ENCODE measurements at regions not wholly inside any gene's neighbourhood (a gene's known extent, or its start where the extent isn't known, plus 50 kb on each side); places are given as distances from the start of the nearest gene placed in this dataset.

GRCh38 chr19:28466107-28467045 lies 746.6 kb downstream of the UQCRFS1 start:
- no peak overlapping the region for H3K9ac ChIP-seq (ENCODE audit: low read length)
- H3K4me1 ChIP-seq (ENCODE audit: insufficient read depth, low read length) = no peaks in the 10 kb centered on the region
- H3K36me3 ChIP-seq (ENCODE audit: insufficient read depth, low read length) = no peaks in the 10 kb centered on the region
- no peak overlapping the region for H3K4me3 ChIP-seq (ENCODE audit: low read depth in 1 of 2, low read length in 2 of 2)
- peaks cover 0 to 4% of the 10 kb centered on the region in 2 donors for H3K27me3 ChIP-seq (ENCODE audit: control insufficient read depth in 1 of 2, insufficient read depth in 2 of 2, low read length in 2 of 2)
- H3K27ac ChIP-seq (ENCODE audit: low read depth, low read length) = no peak overlapping the region
- no peaks in the 10 kb centered on the region for H3K9me3 ChIP-seq (ENCODE audit: low read length)

- H3K9me3 ChIP-seq (ENCODE audit: low read length) = no peaks in the 10 kb centered on the region
- H3K9ac ChIP-seq (ENCODE audit: low read length) = no peak overlapping the region
- no peaks in the 10 kb centered on the region for H3K36me3 ChIP-seq (ENCODE audit: insufficient read depth, low read length)
- no peaks in the 10 kb centered on the region for H3K4me1 ChIP-seq (ENCODE audit: insufficient read depth, low read length)
- H3K4me3 ChIP-seq (ENCODE audit: low read depth in 1 of 2, low read length in 2 of 2) = no peak overlapping the region
- peaks cover 0 to 4% of the 10 kb centered on the region in 2 donors for H3K27me3 ChIP-seq (ENCODE audit: control insufficient read depth in 1 of 2, insufficient read depth in 2 of 2, low read length in 2 of 2)
- H3K27ac ChIP-seq (ENCODE audit: low read depth, low read length) = no peak overlapping the region
Observed at GRCh38 chr19:28465371-28466086, 747.4 kb downstream of the UQCRFS1 start.

GRCh38 chr19:28463493-28464053 lies 749.4 kb downstream of the UQCRFS1 start:
- no peak overlapping the region for H3K27ac ChIP-seq (ENCODE audit: low read depth, low read length)
- H3K4me1 ChIP-seq (ENCODE audit: insufficient read depth, low read length) = no peaks in the 10 kb centered on the region
- no peak overlapping the region for H3K9ac ChIP-seq (ENCODE audit: low read length)
- no peaks in the 10 kb centered on the region for H3K9me3 ChIP-seq (ENCODE audit: low read length)
- H3K36me3 ChIP-seq (ENCODE audit: insufficient read depth, low read length) = no peaks in the 10 kb centered on the region
- no peak overlapping the region for H3K4me3 ChIP-seq (ENCODE audit: low read depth in 1 of 2, low read length in 2 of 2)
- peaks cover 0 to 4% of the 10 kb centered on the region in 2 donors for H3K27me3 ChIP-seq (ENCODE audit: control insufficient read depth in 1 of 2, insufficient read depth in 2 of 2, low read length in 2 of 2)

GRCh38 chr19:28457620-28458019 lies 755.3 kb downstream of the UQCRFS1 start:
- no peaks in the 10 kb centered on the region for H3K9me3 ChIP-seq (ENCODE audit: low read length)
- no peaks in the 10 kb centered on the region for H3K27me3 ChIP-seq (ENCODE audit: control insufficient read depth in 1 of 2, insufficient read depth in 2 of 2, low read length in 2 of 2)
- H3K36me3 ChIP-seq (ENCODE audit: insufficient read depth, low read length) = no peaks in the 10 kb centered on the region
- H3K27ac ChIP-seq (ENCODE audit: low read depth, low read length) = no peak overlapping the region
- H3K9ac ChIP-seq (ENCODE audit: low read length) = no peak overlapping the region
- no peaks in the 10 kb centered on the region for H3K4me1 ChIP-seq (ENCODE audit: insufficient read depth, low read length)
- no peak overlapping the region for H3K4me3 ChIP-seq (ENCODE audit: low read depth in 1 of 2, low read length in 2 of 2)

GRCh38 chr19:28456708-28457320 lies 756.1 kb downstream of the UQCRFS1 start:
- H3K9me3 ChIP-seq (ENCODE audit: low read length) = no peaks in the 10 kb centered on the region
- no peaks in the 10 kb centered on the region for H3K4me1 ChIP-seq (ENCODE audit: insufficient read depth, low read length)
- no peak overlapping the region for H3K4me3 ChIP-seq (ENCODE audit: low read depth in 1 of 2, low read length in 2 of 2)

GRCh38 chr19:28456252-28456651 lies 756.7 kb downstream of the UQCRFS1 start:
- Histone ChIP-seq H3K4me3 (ENCODE audit: low read depth in 1 of 2, low read length in 2 of 2) (no peak overlapping the region), H3K36me3 (ENCODE audit: insufficient read depth, low read length) (no peaks in the 10 kb centered on the region), H3K27ac (ENCODE audit: low read depth, low read length) (no peak overlapping the region), H3K9me3 (ENCODE audit: low read length) (no peaks in the 10 kb centered on the region), H3K4me1 (ENCODE audit: insufficient read depth, low read length) (no peaks in the 10 kb centered on the region), H3K9ac (ENCODE audit: low read length) (no peak overlapping the region), H3K27me3 (ENCODE audit: control insufficient read depth in 1 of 2, insufficient read depth in 2 of 2, low read length in 2 of 2) (no peaks in the 10 kb centered on the region)

More at GRCh38 chr19:28456708-28457320, 756.1 kb downstream of the UQCRFS1 start:
- Histone ChIP-seq H3K9ac (ENCODE audit: low read length) (no peak overlapping the region), H3K27ac (ENCODE audit: low read depth, low read length) (no peak overlapping the region), H3K36me3 (ENCODE audit: insufficient read depth, low read length) (no peaks in the 10 kb centered on the region), H3K27me3 (ENCODE audit: control insufficient read depth in 1 of 2, insufficient read depth in 2 of 2, low read length in 2 of 2) (no peaks in the 10 kb centered on the region)

GRCh38 chr19:28454083-28454482 lies 758.9 kb downstream of the UQCRFS1 start:
- Histone ChIP-seq H3K4me1 (ENCODE audit: insufficient read depth, low read length) (no peaks in the 10 kb centered on the region), H3K9me3 (ENCODE audit: low read length) (no peaks in the 10 kb centered on the region), H3K9ac (ENCODE audit: low read length) (no peak overlapping the region), H3K4me3 (ENCODE audit: low read depth in 1 of 2, low read length in 2 of 2) (no peak overlapping the region), H3K27ac (ENCODE audit: low read depth, low read length) (no peak overlapping the region), H3K27me3 (ENCODE audit: control insufficient read depth in 1 of 2, insufficient read depth in 2 of 2, low read length in 2 of 2) (no peaks in the 10 kb centered on the region), H3K36me3 (ENCODE audit: insufficient read depth, low read length) (no peaks in the 10 kb centered on the region)

GRCh38 chr19:28453420-28453819 lies 759.5 kb downstream of the UQCRFS1 start:
- no peaks in the 10 kb centered on the region for H3K27me3 ChIP-seq (ENCODE audit: control insufficient read depth in 1 of 2, insufficient read depth in 2 of 2, low read length in 2 of 2)
- H3K36me3 ChIP-seq (ENCODE audit: insufficient read depth, low read length) = no peaks in the 10 kb centered on the region
- no peak overlapping the region for H3K27ac ChIP-seq (ENCODE audit: low read depth, low read length)
- no peak overlapping the region for H3K4me3 ChIP-seq (ENCODE audit: low read depth in 1 of 2, low read length in 2 of 2)
- no peaks in the 10 kb centered on the region for H3K4me1 ChIP-seq (ENCODE audit: insufficient read depth, low read length)
- H3K9me3 ChIP-seq (ENCODE audit: low read length) = no peaks in the 10 kb centered on the region
- H3K9ac ChIP-seq (ENCODE audit: low read length) = no peak overlapping the region

- Histone ChIP-seq H3K36me3 (ENCODE audit: insufficient read depth, low read length) (no peaks in the 10 kb centered on the region), H3K27ac (ENCODE audit: low read depth, low read length) (no peak overlapping the region), H3K27me3 (ENCODE audit: control insufficient read depth in 1 of 2, insufficient read depth in 2 of 2, low read length in 2 of 2) (no peaks in the 10 kb centered on the region)
Observed at GRCh38 chr19:28449803-28450202, 763.1 kb downstream of the UQCRFS1 start.

GRCh38 chr19:28446511-28446910 lies 766.4 kb downstream of the UQCRFS1 start:
- no peak overlapping the region for H3K9ac ChIP-seq (ENCODE audit: low read length)
- no peak overlapping the region for H3K27ac ChIP-seq (ENCODE audit: low read depth, low read length)
- H3K4me1 ChIP-seq (ENCODE audit: insufficient read depth, low read length) = no peaks in the 10 kb centered on the region
- no peaks in the 10 kb centered on the region for H3K36me3 ChIP-seq (ENCODE audit: insufficient read depth, low read length)
- no peaks in the 10 kb centered on the region for H3K9me3 ChIP-seq (ENCODE audit: low read length)
- H3K4me3 ChIP-seq (ENCODE audit: low read depth in 1 of 2, low read length in 2 of 2) = no peak overlapping the region
- H3K27me3 ChIP-seq (ENCODE audit: control insufficient read depth in 1 of 2, insufficient read depth in 2 of 2, low read length in 2 of 2) = no peaks in the 10 kb centered on the region

More at GRCh38 chr19:28449803-28450202, 763.1 kb downstream of the UQCRFS1 start:
- Histone ChIP-seq H3K9ac (ENCODE audit: low read length) (no peak overlapping the region), H3K9me3 (ENCODE audit: low read length) (no peaks in the 10 kb centered on the region), H3K4me1 (ENCODE audit: insufficient read depth, low read length) (no peaks in the 10 kb centered on the region), H3K4me3 (ENCODE audit: low read depth in 1 of 2, low read length in 2 of 2) (no peak overlapping the region)

- no peak overlapping the region for H3K9ac ChIP-seq (ENCODE audit: low read length)
- no peak overlapping the region for H3K4me3 ChIP-seq (ENCODE audit: low read depth in 1 of 2, low read length in 2 of 2)
- H3K27me3 ChIP-seq (ENCODE audit: control insufficient read depth in 1 of 2, insufficient read depth in 2 of 2, low read length in 2 of 2) = no peaks in the 10 kb centered on the region
- H3K27ac ChIP-seq (ENCODE audit: low read depth, low read length) = no peak overlapping the region
- H3K4me1 ChIP-seq (ENCODE audit: insufficient read depth, low read length) = no peaks in the 10 kb centered on the region
- no peaks in the 10 kb centered on the region for H3K36me3 ChIP-seq (ENCODE audit: insufficient read depth, low read length)
- no peaks in the 10 kb centered on the region for H3K9me3 ChIP-seq (ENCODE audit: low read length)
Observed at GRCh38 chr19:28445826-28446225, 767.1 kb downstream of the UQCRFS1 start.
